Activated CD4-positive, alpha-beta T cell treated with anti-CD3 and anti-CD28 coated beads, Interleukin-2, amount 50 U/mL, for 1 hour (primary cell): ENCODE measurements at regions not wholly inside any gene's neighbourhood (a gene's known extent, or its start where the extent isn't known, plus 50 kb on each side); places are given as distances from the start of the nearest gene placed in this dataset.
"Not testable (repeated sequence)": the region's sequence is repeated elsewhere in the genome, so short reads cannot be mapped to it uniquely, and the experiment has no call there.

ENCODE experiments used
- DNase-seq: peaks from one replicate; pipeline ENCODE4 v3.0.0-alpha.2; 2020

DNA sequence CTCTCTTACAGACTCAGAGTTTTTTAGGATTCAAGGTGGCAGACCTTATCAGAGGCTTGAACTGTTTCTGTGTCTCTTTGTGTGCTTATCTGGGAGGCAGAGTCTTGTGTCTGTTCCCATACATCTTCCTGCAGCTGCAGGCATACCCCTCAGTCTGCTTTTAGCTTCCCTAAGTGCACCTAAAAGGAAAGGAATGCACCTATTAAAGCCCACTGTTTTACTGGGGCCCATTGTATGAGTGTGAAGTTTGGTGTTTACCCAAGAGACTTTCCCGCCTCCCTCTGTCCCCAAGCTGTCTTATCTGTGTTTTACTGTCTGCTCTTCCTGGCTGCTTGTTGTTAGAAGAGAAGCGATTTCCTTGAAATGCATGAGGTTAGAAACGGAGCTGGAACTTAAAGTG lies 1757.3 kb upstream of the PIK3C3 start:
- DNase-seq, result no peak

DNA sequence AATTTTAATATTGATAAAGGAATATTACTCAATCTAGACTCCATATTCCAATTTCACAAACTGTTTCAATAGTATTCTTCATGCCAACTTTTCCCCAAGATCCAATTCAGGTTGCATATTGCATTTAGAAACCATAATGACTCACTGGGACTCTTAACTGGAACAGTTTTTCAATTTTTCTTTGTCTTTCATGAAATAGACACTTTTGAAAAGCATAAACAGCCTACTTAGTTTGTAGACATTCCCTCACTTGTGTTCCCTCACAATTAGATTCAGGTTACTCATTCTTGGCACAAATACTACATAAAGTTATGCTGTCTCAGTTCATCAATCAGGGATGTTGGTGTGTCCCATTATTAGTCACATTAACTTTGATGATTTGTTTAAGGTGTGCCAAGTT lies 1768.4 kb upstream of the PIK3C3 start:
- DNase-seq, result no peak

DNA sequence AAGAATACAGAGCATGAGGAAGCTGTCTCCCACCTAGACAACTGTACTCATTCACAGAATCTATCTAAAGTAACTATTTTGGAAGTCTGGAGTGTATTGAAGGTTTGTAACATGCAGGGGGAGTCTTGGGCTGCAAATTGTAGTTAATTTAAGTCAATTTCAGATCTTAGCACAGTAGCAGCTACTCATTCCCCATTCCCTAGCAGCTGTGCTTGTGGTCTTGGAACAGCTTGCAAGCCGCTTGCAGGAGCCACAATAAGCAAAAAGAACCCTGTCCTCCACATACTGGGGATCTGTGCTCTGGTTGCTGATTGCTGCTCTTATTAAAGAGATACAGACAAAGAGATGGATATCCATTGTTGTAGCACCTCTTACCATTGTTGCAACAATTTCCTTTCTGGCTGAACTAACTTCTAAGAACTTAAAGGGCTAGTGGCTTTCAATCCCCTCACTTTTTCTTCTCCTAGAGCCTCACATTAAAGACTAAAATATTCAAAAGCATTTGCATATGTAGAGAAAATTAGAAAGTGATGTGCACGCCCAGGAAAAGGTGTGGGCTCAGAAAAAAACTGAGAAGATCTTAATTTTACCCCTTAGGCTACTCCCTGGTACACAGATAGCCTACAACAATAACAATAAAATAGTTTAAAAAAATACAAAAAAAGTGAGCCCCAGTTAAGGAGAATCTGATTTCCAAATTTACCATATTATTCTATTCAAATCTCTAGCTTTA lies 1775.1 kb upstream of the PIK3C3 start:
- DNase-seq, result no peak

DNA sequence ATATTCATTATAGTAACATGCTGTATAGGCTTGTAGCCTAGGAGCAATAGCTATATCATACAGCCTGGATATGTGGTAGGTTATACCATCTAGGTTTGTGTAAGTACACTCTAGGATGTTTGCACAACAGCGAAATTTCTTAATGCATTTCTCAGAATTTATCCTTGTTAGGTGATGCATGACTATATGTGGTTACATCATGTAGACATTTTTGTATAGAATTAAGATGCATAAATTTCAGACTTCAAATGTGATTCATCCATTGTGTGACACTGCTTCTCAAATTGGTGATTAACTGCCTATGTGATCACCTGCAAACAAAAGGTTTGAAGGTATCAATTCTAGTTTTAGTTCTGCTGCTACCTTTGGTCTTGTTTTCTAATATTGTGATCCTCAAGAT lies 1787.0 kb upstream of the PIK3C3 start:
- DNase-seq, result no peak

DNA sequence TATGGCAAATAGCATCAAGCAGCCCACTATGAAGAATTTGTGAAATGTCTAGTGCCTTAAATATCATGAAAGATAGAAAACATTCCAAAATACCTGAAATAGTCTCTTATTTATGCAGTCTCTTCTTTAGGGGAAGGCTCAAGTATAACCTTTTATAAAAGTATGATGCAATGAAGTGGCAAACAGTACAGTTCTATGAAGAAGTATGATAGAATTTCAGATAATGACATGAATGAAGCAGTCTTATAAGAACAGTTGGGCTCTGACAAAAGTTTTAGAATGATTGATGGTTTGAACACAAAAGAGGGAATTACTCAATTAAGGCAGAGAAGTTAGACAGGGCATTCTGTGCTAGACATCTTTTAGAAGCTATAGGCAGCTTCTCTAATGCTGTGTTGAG lies 1791.8 kb upstream of the PIK3C3 start:
- DNase-seq, result no peak

DNA sequence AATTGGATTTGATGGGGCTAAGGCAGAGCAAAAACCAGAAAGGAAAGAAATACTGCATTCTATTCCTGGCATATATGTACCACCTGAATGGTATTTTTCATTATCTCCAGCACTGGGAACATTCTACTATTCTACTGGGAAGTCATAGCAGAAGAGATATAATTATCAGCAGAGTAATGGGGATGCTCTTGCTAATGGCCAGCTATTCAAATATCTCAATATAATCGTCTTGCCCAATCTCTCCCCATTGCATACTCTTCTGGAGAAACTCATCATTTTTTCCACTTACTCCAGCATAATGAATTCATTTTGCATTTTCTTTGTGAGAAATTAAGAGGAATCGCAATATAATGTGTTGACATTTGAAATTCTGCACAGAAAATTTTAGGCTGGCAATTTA lies 1794.7 kb upstream of the PIK3C3 start:
- DNase-seq, result no peak

DNA sequence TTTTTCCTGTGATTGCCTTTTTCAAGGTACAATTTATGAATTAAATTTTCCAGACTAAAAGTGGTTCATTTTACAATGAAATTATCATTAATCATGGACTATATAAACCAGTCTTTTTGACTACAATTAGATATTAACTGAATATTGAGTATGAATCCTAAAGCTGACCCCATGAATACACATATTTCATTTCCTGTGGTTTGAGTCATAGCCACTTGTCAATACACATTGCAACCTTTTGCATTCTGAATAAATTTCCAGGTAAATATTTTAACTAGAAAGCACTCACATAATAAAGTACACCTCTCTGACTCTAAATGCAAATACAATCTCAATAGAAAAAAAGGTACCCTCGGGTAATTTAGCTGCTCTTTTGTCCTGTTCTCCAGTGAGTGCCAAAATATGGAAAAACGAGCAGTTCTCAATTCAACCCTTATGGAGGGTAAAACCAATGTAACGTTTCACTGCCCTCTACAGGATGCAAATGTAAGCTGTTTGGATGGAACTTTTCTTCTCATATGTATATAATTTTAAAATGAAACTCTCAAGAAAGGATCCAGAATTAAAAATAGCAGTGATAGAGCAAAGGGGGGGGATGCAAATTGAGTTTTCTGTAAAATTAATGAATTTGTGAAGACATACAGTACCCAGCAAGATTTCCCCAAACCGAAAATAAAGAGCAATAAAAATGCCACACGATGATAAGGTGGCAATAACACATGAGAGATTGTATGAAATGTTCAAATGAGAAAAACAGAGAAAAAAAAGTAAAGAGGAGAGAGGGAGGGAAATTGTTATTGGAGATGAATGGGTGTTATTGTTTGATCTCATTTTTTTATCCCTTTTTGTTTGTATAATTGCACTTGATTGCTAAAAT lies 1795.7 kb upstream of the PIK3C3 start:
- no peak for DNase-seq

DNA sequence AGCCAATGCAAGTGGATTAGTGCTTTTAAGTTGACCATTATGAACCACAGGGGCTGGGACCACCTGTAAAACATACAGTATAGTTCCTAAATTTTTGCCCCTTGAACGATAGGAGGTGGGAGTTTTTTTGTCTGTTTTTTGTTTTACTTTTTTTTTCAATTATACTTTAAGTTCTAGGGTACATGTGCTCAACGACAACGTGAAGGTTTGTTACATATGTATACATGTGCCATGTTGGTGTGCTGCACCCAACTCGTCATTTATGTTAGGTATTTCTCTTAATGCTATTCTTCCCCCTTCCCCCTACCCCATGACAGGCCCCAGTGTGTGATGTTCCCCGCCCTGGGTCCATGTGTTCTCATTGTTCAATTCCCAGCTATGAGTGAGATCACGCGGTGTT lies 1797.9 kb upstream of the PIK3C3 start:
- no peak for DNase-seq

DNA sequence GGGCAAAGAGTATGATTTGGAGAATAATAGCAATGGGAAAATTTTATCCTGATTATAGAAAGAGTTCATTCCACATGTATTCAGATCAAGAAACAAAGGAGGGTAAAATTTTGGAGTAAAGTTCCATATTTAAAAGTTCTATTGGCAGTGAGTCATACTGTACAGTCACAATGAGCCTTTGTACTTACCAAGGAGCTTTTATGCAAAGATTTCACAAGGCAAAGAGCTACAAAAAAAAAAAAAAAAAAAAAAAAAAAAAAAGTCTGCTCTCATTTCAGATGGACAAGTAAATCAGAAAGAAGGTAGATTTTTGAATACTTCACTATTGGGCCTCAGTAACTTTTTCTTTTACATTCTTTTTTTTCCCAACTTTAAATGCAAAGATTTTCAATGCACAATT lies 1802.2 kb upstream of the PIK3C3 start:
- DNase-seq, result no peak

DNA sequence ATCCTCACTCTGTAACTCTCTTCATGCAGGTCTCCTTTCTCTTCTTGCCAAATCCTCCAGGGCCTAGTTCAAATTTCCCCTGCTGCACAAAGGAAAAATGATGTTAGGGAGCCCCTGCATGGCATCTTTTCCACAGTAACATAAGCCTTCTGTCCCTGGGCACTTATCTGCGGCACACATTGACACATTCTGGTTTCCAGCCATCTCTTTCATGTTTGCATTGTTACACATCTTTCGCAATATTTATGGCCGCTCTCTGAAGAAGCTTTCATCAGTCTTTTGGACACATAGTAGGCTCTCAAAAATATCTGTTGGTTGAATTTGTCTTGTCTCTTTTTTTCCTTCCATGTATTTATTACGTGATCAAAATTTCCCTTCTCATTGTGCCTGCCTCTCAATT lies 1806.1 kb upstream of the PIK3C3 start:
- no peak for DNase-seq

DNA sequence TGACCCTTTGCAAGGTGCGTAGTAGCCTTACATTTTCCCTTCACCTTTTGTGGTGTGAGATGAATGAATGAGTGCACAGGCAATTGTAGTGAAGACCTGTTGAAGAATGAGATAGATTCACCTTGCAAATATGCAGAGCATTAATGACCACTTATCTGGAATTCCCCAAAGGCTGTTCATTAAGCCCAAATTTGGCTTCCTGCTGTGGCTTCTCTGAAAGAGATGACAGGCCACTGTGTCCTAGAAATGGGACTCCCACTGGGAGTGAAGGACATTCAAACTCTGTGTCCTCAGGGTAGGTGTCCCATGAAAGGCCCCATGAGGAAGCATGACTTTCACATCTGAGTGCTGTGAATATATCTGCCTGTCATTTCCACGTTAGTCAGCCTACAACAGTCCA lies 1821.8 kb upstream of the PIK3C3 start:
- no peak for DNase-seq

DNA sequence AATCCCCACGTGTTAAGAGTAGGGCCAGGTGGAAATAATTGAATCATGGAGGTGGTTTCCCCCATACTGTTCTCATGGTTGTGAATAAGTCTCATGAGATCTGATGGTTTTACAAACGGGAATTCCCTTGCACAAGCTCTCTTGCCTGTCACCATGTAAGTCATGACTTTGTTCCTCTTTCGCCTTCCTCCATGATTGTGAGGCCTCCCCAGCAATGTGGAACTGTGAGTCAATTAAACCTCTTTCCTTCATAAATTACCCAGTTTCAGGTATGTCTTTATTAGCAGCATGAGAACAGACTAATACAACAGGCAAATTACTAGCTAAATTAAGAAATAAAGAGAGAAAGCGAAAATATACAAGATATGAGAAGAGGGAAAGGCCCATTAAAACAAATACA lies 1822.6 kb upstream of the PIK3C3 start:
- not testable (repeated sequence) for DNase-seq

DNA sequence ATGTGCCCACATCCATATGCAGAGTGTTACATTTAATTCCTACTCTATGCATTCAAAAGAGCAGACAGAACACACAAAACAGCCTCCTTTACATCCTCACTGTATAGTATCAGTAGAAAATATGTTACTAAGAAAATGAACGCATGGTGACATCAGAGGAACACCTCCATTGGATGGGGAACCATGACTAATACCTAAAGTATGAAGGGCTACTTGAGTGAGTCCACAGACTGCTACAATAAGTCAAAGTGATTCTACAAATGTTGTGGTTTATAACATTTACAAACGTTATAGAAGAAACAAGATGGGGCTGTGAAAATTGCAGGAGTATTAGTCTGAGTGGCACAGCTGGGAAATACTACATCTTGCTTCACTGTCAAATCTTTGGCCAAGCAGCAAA lies 1830.9 kb upstream of the PIK3C3 start:
- no peak for DNase-seq

DNA sequence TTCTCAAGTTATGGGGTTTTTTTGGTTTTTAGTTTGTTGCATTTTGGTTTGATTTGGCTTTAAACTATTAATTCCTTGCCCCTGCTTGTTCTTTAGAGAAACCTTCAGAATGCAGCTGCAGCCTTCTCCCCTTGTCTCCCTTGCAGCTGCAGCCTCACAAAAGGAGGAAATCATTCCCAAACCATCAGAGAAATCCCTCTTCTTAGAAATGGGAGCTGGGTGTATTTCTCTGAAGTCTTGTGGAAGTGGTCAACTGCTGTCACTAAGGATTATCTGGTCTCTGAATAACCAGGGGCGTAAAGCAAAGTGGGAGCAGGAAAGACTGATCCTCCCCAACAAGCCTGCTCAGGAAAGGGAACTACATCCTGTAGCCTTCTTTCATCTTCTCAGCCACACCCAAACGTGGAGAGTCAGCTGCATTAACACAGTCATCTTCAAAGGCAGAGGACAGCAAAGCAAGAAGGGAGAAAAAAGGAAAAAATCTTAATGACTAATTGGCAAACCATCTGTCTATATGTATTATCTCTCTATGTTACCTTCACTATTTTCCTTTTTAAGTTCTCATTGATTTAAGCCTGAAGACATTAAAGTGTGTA lies 1834.1 kb upstream of the PIK3C3 start:
- no peak for DNase-seq

DNA sequence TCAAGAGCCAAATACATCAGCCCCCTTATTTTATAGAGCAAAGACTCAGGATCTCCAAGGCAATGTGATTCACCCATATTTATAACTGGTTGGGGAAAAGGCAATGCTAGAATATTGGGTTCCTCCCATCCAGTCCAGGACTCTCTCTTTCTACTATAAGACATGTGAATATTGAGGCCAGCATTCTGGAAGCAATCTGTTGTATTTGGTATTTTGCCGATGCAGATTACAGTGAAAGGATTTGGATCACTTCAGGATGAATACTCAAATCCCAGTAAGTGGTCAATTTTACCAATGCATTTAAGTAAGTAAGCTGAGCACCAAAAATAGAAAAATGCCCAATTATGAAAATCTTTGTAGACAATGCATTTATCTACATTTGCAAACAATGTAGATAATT lies 1834.7 kb upstream of the PIK3C3 start:
- DNase-seq, result no peak

DNA sequence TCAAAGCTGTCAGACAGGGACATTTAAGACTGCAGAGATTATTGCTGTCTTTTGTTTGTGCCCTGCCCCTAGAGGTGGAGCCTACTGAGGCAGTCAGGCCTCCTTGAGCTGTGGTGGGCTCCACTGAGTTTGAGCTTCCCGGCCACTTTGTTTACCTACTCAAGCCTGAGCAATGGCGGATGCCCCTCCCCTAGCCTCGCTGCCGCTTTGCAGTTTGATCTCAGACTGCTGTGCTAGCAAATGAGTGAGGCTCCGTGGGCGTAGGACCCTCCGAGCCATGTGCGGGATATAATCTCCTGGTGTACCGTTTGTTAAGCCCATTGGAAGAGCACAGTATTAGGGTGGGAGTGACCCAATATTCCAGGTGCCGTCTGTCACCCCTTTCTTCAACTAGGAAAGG lies 1835.5 kb upstream of the PIK3C3 start:
- DNase-seq, result not testable (repeated sequence)

DNA sequence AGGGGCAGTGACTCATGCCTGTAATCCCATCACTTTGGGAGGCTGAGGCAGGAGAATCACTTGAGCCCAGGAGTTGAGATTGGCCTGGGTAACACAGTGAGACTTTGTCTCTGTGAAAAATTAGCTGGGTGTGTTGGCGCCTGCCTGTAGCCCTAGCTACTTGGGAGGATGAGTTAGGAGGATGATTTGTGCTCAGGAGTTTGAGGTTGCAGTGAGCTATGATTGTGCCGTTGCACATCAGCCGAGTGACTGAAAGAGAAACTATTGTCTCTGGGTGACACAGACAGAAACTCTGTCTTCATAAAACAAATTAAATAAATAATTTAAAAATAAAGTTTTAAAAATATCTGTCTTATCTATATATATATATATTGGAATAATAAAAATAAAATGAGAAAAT lies 1844.6 kb upstream of the PIK3C3 start:
- DNase-seq, result no peak

DNA sequence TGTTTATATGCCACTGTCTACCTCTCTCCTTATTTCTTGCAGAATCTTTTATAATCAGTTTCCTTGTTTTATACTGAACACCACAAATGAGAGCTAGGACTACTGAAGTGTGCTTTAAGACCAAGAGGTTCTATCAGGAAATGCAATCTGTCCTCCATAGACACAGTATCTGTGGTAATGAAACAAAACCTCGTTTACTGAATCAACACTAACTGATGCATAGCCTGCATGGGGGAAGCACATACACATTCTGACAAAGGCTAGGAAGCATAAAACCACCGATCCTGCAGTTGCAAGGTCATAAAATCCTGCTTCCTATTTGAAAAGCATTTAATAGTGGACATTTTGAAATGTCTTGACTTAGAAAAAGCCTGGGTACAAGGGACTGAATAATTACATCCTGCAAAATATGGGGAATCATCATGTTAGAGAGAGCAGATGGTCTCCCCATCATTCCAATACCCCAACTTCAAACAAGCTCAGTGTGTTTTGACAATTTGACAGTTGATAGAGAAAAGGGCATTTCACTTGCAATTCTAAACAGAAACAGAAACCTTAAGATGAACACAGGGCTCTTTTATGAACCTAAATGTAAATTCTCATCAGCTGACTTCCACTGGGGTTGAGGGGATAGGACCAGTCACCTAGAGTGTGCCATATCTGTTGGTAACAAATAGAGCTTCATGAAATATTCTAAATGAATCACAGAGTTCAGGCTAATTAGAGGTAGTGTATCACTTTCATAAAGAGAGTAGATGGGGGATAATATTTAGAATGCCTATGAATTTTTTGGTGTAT lies 1845.6 kb upstream of the PIK3C3 start:
- no peak for DNase-seq

DNA sequence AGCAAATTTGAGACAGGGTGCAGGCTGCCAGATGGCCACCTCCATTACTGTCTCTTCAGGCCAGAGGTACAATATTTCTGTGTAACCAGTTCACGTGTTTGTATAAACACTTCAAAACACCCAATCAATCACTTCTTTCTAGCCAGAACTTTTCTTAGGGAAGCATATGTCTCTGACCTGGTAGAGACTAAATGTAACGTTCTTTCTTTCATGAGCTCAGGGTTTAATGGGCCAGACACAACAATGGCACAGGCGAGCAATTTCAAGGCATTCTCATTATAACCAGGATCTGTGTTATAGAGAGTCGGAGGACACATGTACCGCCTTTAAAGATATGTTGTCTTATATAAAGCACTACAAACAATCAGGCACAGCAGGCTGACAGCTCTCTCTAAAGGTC lies 1846.4 kb upstream of the PIK3C3 start:
- no peak for DNase-seq

DNA sequence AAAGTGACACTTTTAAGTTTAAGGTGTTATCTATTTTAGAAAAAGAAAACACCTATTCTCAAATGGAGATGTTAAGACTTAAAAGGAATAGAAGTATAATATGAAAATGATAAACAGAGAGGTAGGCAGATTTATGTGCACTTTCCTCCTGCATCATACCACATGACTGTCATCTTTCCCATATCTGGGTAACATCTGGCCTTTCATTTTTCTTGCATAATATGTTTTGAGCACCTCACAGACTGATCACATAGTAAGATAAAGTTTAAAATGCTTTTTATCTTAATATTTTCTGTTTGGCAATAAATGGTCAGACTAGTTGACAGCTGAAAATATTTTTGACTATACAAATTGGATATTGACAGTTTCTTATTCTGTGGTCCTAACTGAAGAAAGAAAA lies 1852.1 kb upstream of the PIK3C3 start:
- DNase-seq, result no peak

DNA sequence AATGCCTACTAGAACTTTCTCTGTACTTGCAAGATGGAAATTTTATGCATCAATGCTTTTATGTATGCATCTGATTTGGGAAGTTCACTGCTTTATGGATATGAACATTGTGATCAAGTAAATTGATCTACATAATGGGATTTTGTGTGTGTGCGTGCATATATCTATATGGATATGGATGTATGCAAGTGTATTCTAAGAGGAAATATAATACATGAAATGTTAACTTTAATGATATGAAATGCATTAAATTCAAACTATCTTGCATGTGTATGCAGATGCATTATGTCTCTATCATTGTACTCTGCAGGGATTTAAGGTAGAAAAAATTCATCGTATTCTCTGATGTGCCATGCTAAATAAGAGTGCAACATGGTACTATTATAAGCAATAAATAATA lies 1855.4 kb upstream of the PIK3C3 start:
- DNase-seq, result no peak

DNA sequence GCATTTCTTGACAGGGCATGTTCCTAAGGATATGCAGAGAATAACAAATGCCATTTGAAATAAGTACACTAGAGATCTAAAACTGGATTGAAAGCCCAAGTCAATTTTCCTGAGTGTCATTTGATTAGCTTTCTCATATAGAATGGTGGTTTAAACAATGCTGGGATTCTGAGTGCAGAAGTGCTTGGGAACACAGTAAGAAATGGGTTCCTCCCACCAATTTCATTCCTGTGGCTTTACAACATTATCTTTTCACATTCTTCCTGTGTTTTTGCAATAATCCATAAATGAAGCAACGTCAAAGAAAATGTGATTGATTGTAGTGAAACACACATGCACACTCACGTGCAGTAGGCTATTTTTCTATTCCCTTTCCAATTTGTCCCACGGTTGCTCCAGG lies 1858.4 kb upstream of the PIK3C3 start:
- DNase-seq, result no peak

DNA sequence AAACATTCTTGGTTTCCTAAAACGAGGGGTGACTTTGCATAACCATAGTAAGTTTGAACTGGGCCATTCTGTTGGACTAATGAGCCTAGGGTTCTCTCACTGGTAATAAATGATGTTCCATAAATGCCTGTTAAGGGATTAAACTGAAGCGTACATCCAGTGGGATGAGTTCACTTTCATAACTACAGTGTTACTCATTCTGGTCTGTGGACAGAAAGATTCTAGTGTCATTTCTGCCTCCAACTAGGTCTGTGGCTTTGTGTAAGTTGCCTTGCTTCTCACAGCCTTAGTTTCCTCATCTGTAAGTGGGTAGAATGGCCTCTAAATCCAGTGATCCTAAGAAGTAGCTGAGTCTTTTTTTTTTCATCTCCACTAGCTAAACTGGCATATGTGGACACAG lies 1860.6 kb upstream of the PIK3C3 start:
- no peak for DNase-seq
